ENCODE measurements at regions not wholly inside any gene's neighbourhood (a gene's known extent, or its start where the extent isn't known, plus 50 kb on each side); places are given as distances from the start of the nearest gene placed in this dataset.

DNA sequence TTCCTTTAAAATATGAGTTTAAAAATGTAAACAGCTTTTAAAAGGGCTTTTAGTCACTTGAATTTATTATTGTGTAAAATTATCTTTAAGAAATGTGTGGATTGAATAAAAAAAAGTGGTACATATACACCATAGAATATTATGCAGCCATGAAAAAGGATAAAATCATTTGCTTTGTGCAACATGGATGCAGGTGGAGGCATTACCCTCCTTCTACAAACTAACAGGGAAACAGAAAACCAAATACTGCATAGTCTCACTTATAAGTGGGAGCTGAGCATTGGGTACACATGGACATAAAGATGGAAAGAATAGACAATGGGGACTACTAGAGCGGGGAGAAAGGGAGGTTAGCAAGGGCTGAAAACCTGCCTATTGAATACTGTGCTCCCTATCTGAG, 999.3 kb downstream of the SLITRK5 start:
- no peak for DNase-seq (ENCODE audit: extremely low spot score in 2 of 2)
- no peak overlapping the region for H3K4me3 ChIP-seq
- no peaks in the 10 kb centered on the region for H3K27me3 ChIP-seq
- H3K27ac ChIP-seq = no peak overlapping the region
- TF ChIP-seq POLR2A (IDR thresholded peaks at IDR 0.05) (no peak), POLR2AphosphoS5 (IDR thresholded peaks at IDR 0.05; ENCODE audit: insufficient read depth in 1 of 2, low read depth in 1 of 2) (no peak)
- TF ChIP-seq, protein P1, sequence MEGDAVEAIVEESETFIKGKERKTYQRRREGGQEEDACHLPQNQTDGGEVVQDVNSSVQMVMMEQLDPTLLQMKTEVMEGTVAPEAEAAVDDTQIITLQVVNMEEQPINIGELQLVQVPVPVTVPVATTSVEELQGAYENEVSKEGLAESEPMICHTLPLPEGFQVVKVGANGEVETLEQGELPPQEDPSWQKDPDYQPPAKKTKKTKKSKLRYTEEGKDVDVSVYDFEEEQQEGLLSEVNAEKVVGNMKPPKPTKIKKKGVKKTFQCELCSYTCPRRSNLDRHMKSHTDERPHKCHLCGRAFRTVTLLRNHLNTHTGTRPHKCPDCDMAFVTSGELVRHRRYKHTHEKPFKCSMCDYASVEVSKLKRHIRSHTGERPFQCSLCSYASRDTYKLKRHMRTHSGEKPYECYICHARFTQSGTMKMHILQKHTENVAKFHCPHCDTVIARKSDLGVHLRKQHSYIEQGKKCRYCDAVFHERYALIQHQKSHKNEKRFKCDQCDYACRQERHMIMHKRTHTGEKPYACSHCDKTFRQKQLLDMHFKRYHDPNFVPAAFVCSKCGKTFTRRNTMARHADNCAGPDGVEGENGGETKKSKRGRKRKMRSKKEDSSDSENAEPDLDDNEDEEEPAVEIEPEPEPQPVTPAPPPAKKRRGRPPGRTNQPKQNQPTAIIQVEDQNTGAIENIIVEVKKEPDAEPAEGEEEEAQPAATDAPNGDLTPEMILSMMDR (IDR thresholded peaks at IDR 0.05) = no peak
- no peaks in the 10 kb centered on the region for H3K4me1 ChIP-seq
- H3K36me3 ChIP-seq = no peaks in the 10 kb centered on the region
- intact Hi-C loops (cut with DNase I) = no loop called here
- H3K9me3 ChIP-seq = no peaks in the 10 kb centered on the region

DNA sequence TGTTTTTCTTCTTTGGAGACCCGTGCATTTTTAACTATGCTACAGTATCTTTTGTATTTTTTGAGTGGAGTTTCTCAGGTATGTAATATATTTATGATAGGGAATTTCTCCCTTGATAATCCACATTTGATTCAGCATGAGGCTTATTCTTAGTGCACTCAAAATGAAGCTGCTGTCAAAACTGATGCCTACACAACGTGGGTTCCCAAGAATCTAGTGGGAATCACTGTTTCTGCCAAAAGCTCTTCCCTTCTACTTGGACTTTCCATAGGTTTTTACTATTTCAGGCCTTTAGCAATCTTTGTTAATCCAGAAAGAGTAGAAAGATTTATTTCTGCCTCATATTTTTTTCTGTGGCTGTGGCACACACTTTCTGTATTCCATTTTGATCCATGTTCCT, 1003.7 kb downstream of the SLITRK5 start:
- Histone ChIP-seq H3K27ac (no peak overlapping the region), H3K4me1 (no peaks in the 10 kb centered on the region), H3K27me3 (no peaks in the 10 kb centered on the region), H3K36me3 (no peaks in the 10 kb centered on the region), H3K4me3 (no peak overlapping the region), H3K9me3 (no peaks in the 10 kb centered on the region)
- TF ChIP-seq POLR2A (IDR thresholded peaks at IDR 0.05) = no peak
- no peak for TF ChIP-seq POLR2AphosphoS5 (IDR thresholded peaks at IDR 0.05; ENCODE audit: insufficient read depth in 1 of 2, low read depth in 1 of 2)
- TF ChIP-seq, protein P1 (IDR thresholded peaks at IDR 0.05) = no peak
- DNase-seq (ENCODE audit: extremely low spot score in 2 of 2) = no peak
- intact Hi-C loops (cut with DNase I) = no loop called here

DNA sequence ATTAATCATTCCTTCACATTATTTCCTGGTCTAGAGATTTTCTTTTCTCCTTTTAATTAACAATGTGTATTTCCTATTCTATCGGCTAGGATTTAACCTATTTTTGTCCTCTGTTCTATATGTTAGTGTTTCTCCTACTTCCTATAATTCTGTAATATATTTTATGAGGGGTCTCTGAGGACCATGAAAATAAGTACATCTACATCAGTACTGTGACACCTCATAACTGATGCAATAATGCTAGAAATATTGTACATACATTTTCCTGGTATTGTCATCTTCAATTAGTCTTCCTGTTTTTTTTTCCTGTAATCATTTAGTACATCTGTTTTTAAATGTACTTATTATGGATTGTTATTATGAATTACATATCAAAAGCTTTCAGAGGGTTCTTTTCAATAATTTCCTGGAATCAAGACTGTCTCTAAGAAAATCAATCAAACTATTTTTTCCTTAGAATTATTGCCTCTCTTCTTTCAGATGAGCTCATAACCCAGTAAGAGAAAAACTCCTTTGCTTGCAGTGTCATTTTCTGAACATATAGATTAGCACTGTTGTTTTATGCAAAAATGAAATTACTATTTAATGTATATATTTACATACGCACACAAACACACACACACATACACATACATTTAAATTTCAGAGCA, 1004.3 kb downstream of the SLITRK5 start:
- H3K36me3 ChIP-seq = no peaks in the 10 kb centered on the region
- no peaks in the 10 kb centered on the region for H3K4me1 ChIP-seq
- intact Hi-C loops (cut with DNase I) = no loop called here
- no peak for TF ChIP-seq POLR2AphosphoS5 (IDR thresholded peaks at IDR 0.05; ENCODE audit: insufficient read depth in 1 of 2, low read depth in 1 of 2)
- no peak for TF ChIP-seq POLR2A (IDR thresholded peaks at IDR 0.05)
- H3K27me3 ChIP-seq = no peaks in the 10 kb centered on the region
- DNase-seq (ENCODE audit: extremely low spot score in 2 of 2) = no peak
- no peaks in the 10 kb centered on the region for H3K9me3 ChIP-seq
- H3K27ac ChIP-seq = no peak overlapping the region
- H3K4me3 ChIP-seq = no peak overlapping the region

DNA sequence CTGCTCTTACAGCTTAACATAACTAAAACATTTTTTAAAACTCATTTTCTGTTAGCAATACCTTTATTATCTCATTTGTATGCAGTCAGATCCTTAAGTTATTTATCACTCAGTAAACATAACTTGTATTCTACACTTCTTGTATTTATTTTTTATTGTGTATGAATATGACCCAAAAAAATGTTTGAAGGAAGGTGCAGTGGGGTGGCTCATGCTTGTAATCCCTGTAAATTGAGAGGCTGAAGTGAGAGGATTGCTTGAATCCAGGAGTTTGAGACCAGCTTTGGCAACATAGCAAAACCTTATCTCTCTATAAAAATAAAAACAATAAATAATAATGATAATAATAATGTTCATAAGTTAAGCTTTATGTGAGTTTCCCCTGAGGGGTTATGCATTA, 1004.8 kb downstream of the SLITRK5 start:
- no peaks in the 10 kb centered on the region for H3K36me3 ChIP-seq
- intact Hi-C loops (cut with DNase I) = no loop called here
- DNase-seq (ENCODE audit: extremely low spot score in 2 of 2) = no peak
- H3K27ac ChIP-seq = no peak overlapping the region
- no peaks in the 10 kb centered on the region for H3K9me3 ChIP-seq
- H3K27me3 ChIP-seq = no peaks in the 10 kb centered on the region
- TF ChIP-seq POLR2AphosphoS5 (IDR thresholded peaks at IDR 0.05; ENCODE audit: insufficient read depth in 1 of 2, low read depth in 1 of 2) (no peak), POLR2A (IDR thresholded peaks at IDR 0.05) (no peak)
- TF ChIP-seq, protein P1 (IDR thresholded peaks at IDR 0.05) = no peak
- H3K4me3 ChIP-seq = no peak overlapping the region
- no peaks in the 10 kb centered on the region for H3K4me1 ChIP-seq

DNA sequence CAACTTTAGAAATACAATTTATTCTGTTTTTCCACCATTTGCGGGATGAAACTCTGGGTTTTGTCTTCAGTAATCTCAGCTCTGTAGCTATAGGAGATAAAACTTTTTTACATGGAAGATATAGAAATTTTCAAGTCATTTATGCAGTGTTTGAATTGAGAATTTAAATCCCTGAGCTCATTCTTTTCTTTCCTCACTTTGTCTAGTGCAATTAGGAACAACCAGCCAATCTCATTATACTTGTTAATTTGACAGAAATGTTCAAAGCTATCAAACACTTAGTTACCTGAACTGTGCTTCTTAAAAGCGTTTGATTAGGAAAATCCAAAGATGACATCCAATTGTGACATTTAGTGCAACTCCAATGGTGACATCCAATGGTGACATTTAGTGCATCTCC, 1014.3 kb downstream of the SLITRK5 start:
- Histone ChIP-seq H3K27ac (no peak overlapping the region), H3K4me1 (no peaks in the 10 kb centered on the region), H3K9me3 (no peaks in the 10 kb centered on the region), H3K27me3 (no peaks in the 10 kb centered on the region), H3K36me3 (no peaks in the 10 kb centered on the region), H3K4me3 (no peak overlapping the region)
- DNase-seq (ENCODE audit: extremely low spot score in 2 of 2) = no peak
- intact Hi-C loops (cut with DNase I) = no loop called here
- TF ChIP-seq, protein P1 (IDR thresholded peaks at IDR 0.05) = no peak
- no peak for TF ChIP-seq POLR2A (IDR thresholded peaks at IDR 0.05)
- no peak for TF ChIP-seq POLR2AphosphoS5 (IDR thresholded peaks at IDR 0.05; ENCODE audit: insufficient read depth in 1 of 2, low read depth in 1 of 2)

Measured in vagina (tissue), 2 donors.